Breast epithelium (tissue), 3 donors: ENCODE measurements at regions not wholly inside any gene's neighbourhood (a gene's known extent, or its start where the extent isn't known, plus 50 kb on each side); places are given as distances from the start of the nearest gene placed in this dataset.

Experiments used
- CTCF ChIP-seq, 3 donors: fragments of 450-650 bp; IDR thresholded peaks; one replicate each; pipeline ENCODE4 v1.5.1; 2016 to 2017; ENCODE audit warnings: antibody characterized with exemption in 3 of 3, mild to moderate bottlenecking in 3 of 3, moderate library complexity in 3 of 3
- POLR2AphosphoS5 ChIP-seq, 3 donors: sonication (generic); formaldehyde crosslinking; IDR thresholded peaks; one replicate each; pipeline ENCODE4 v1.6.1; 2017; ENCODE audit warnings: antibody characterized with exemption in 3 of 3

GRCh38 chr7:18231854-18232253 is 204.2 kb upstream of the PRPS1L1 start:
- TF ChIP-seq CTCF (IDR thresholded peaks at IDR 0.05) (no peak), POLR2AphosphoS5 (IDR thresholded peaks at IDR 0.05) (no peak)
